HEK293 (cell line): ENCODE measurements at regions not wholly inside any gene's neighbourhood (a gene's known extent, or its start where the extent isn't known, plus 50 kb on each side); places are given as distances from the start of the nearest gene placed in this dataset.

ENCODE experiments used
- BCL11B ChIP-seq: fragments of 450-650 bp; formaldehyde crosslinking; IDR thresholded peaks from 2 replicates; pipeline ENCODE4 v1.5.1; 2016; ENCODE audit warnings: low read depth, missing biosample characterization, missing genetic modification characterization
- FEZF1 ChIP-seq: fragments of 450-650 bp; formaldehyde crosslinking; IDR thresholded peaks from 2 replicates; pipeline ENCODE4 v1.5.1; 2016; ENCODE audit warnings: missing biosample characterization, missing genetic modification characterization
- KLF1 ChIP-seq: fragments of 450-650 bp; formaldehyde crosslinking; IDR thresholded peaks from 2 replicates; pipeline ENCODE4 v1.5.1; 2016; ENCODE audit warnings: missing biosample characterization, missing genetic modification characterization
- KLF7 ChIP-seq: fragments of 450-650 bp; formaldehyde crosslinking; IDR thresholded peaks from 2 replicates; pipeline ENCODE4 v1.5.1; 2016; ENCODE audit warnings: missing biosample characterization, missing genetic modification characterization, borderline replicate concordance
- MYNN ChIP-seq: fragments of 450-650 bp; formaldehyde crosslinking; IDR thresholded peaks from 2 replicates; pipeline ENCODE4 v1.5.1; 2016; ENCODE audit warnings: missing biosample characterization, missing genetic modification characterization, borderline replicate concordance
- MZF1 ChIP-seq: fragments of 450-650 bp; formaldehyde crosslinking; IDR thresholded peaks from 2 replicates; pipeline ENCODE4 v1.5.1; 2017; ENCODE audit warnings: missing biosample characterization, missing genetic modification characterization, borderline replicate concordance
- SCRT1 ChIP-seq: fragments of 450-650 bp; formaldehyde crosslinking; IDR thresholded peaks from 2 replicates; pipeline ENCODE4 v1.5.1; 2016; ENCODE audit warnings: missing biosample characterization, missing genetic modification characterization, borderline replicate concordance
- SETDB1 ChIP-seq: IDR thresholded peaks from one replicate; pipeline ENCODE4 v1.6.1; 2017; ENCODE audit warnings: mild to moderate bottlenecking, low read length, moderate library complexity, mixed read lengths; ENCODE audit not compliant: insufficient read length
- SP3 ChIP-seq: fragments of 450-650 bp; formaldehyde crosslinking; IDR thresholded peaks from 2 replicates; pipeline ENCODE4 v1.5.1; 2016; ENCODE audit warnings: missing biosample characterization, missing genetic modification characterization
- ZNF221 ChIP-seq: fragments of 450-650 bp; formaldehyde crosslinking; IDR thresholded peaks from 2 replicates; pipeline ENCODE4 v1.5.1; 2017; ENCODE audit warnings: missing biosample characterization, missing genetic modification characterization, borderline replicate concordance
- ZNF548 ChIP-seq: fragments of 450-650 bp; formaldehyde crosslinking; IDR thresholded peaks from 2 replicates; pipeline ENCODE4 v1.5.1; 2016; ENCODE audit warnings: missing biosample characterization, missing genetic modification characterization
- ZNF558 ChIP-seq: fragments of 450-650 bp; formaldehyde crosslinking; IDR thresholded peaks from 2 replicates; pipeline ENCODE4 v1.5.1; 2016; ENCODE audit warnings: missing biosample characterization, missing genetic modification characterization
- ZNF560 ChIP-seq: fragments of 450-650 bp; formaldehyde crosslinking; IDR thresholded peaks from 2 replicates; pipeline ENCODE4 v1.5.1; 2017; ENCODE audit warnings: missing biosample characterization, missing genetic modification characterization, borderline replicate concordance
- ZNF585B ChIP-seq: fragments of 450-650 bp; formaldehyde crosslinking; IDR thresholded peaks from 2 replicates; pipeline ENCODE4 v1.5.1; 2016; ENCODE audit warnings: missing biosample characterization, missing genetic modification characterization
- ZNF701 ChIP-seq: fragments of 450-650 bp; formaldehyde crosslinking; IDR thresholded peaks from 2 replicates; pipeline ENCODE4 v1.5.1; 2016; ENCODE audit warnings: missing biosample characterization, missing genetic modification characterization
- ZNF785 ChIP-seq: fragments of 450-650 bp; formaldehyde crosslinking; IDR thresholded peaks from 2 replicates; pipeline ENCODE4 v1.5.1; 2016; ENCODE audit warnings: missing biosample characterization, missing genetic modification characterization
- ZSCAN30 ChIP-seq: fragments of 450-650 bp; IDR thresholded peaks from 2 replicates; pipeline ENCODE4 v1.5.1; 2018; ENCODE audit warnings: missing biosample characterization, mild to moderate bottlenecking, missing genetic modification characterization, moderate library complexity
- TF ChIP-seq, protein P1 (sequence below): fragments of 450-650 bp; IDR thresholded peaks from 2 replicates; pipeline ENCODE4 v1.5.1; 2018; ENCODE audit warnings: missing biosample characterization, mild to moderate bottlenecking, missing genetic modification characterization
- TF ChIP-seq, protein P2 (sequence below): fragments of 450-650 bp; formaldehyde crosslinking; IDR thresholded peaks from 2 replicates; pipeline ENCODE4 v1.5.1; 2016; ENCODE audit warnings: missing biosample characterization, missing genetic modification characterization
- TF ChIP-seq, protein P3 (sequence below): fragments of 450-650 bp; formaldehyde crosslinking; IDR thresholded peaks from 2 replicates; pipeline ENCODE4 v1.5.1; 2016; ENCODE audit warnings: missing biosample characterization, missing genetic modification characterization
- TF ChIP-seq, protein P4 (sequence below): fragments of 450-650 bp; formaldehyde crosslinking; IDR thresholded peaks from 2 replicates; pipeline ENCODE4 v1.5.1; 2017; ENCODE audit warnings: missing biosample characterization, missing genetic modification characterization
- TF ChIP-seq, protein P5 (sequence below): fragments of 450-650 bp; formaldehyde crosslinking; IDR thresholded peaks from 2 replicates; pipeline ENCODE4 v1.5.1; 2016; ENCODE audit warnings: missing biosample characterization, missing genetic modification characterization

DNA sequence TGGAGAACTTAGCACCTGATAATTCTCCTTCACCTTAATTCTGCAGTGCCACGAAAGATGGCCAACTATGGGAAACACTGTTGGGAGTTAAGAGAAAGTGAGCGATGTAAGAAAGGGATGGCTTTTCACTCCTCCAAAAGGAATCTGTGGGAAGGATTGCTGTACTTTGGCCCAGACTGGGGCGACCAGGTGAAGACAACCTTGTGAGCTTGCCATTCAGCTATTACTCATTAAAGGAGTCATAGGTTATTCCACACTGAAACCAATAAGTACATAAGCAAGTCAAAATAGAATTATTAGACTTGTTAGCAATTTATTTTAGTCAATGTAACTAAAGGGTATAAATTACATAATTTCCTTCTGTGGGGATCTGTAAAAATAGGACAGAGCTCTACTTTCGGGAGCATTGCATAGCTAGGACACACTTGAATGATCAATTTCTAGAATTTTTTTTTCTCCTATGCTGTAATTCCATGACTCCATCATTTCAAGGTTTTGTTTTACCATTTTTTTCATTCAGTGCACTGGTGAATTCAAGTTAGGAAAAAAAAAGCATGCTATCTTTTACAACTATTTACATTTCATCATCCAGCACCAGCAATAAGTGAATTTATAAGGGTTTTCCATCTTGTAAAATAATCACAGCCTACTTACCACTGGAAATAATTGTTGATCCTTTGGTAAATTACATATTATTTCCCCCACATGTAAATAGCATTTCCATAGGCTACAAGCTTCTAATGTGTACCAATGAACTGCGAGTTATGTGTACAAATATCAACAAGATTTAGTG, 231.7 kb downstream of the SIM1 start (continued):
- TF ChIP-seq ZNF785 = no peak
- no peak for TF ChIP-seq ZNF701 (tag by site-specific recombination)
- TF ChIP-seq, protein P1, sequence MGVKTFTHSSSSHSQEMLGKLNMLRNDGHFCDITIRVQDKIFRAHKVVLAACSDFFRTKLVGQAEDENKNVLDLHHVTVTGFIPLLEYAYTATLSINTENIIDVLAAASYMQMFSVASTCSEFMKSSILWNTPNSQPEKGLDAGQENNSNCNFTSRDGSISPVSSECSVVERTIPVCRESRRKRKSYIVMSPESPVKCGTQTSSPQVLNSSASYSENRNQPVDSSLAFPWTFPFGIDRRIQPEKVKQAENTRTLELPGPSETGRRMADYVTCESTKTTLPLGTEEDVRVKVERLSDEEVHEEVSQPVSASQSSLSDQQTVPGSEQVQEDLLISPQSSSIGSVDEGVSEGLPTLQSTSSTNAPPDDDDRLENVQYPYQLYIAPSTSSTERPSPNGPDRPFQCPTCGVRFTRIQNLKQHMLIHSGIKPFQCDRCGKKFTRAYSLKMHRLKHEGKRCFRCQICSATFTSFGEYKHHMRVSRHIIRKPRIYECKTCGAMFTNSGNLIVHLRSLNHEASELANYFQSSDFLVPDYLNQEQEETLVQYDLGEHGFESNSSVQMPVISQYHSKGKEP (tag by site-specific recombination) = 0 out of 2 replicates have a peak, but pooled peaks have one; percentile 44
- TF ChIP-seq ZNF560 (tag by site-specific recombination) = no peak
- TF ChIP-seq, protein P2, sequence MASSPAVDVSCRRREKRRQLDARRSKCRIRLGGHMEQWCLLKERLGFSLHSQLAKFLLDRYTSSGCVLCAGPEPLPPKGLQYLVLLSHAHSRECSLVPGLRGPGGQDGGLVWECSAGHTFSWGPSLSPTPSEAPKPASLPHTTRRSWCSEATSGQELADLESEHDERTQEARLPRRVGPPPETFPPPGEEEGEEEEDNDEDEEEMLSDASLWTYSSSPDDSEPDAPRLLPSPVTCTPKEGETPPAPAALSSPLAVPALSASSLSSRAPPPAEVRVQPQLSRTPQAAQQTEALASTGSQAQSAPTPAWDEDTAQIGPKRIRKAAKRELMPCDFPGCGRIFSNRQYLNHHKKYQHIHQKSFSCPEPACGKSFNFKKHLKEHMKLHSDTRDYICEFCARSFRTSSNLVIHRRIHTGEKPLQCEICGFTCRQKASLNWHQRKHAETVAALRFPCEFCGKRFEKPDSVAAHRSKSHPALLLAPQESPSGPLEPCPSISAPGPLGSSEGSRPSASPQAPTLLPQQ (tag by site-specific recombination) = no peak
- no peak for TF ChIP-seq MYNN (tag by site-specific recombination)
- TF ChIP-seq ZNF585B (tag by site-specific recombination) = no peak
- TF ChIP-seq, protein P3, sequence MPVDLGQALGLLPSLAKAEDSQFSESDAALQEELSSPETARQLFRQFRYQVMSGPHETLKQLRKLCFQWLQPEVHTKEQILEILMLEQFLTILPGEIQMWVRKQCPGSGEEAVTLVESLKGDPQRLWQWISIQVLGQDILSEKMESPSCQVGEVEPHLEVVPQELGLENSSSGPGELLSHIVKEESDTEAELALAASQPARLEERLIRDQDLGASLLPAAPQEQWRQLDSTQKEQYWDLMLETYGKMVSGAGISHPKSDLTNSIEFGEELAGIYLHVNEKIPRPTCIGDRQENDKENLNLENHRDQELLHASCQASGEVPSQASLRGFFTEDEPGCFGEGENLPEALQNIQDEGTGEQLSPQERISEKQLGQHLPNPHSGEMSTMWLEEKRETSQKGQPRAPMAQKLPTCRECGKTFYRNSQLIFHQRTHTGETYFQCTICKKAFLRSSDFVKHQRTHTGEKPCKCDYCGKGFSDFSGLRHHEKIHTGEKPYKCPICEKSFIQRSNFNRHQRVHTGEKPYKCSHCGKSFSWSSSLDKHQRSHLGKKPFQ (tag by site-specific recombination) = no peak
- TF ChIP-seq, protein P4, sequence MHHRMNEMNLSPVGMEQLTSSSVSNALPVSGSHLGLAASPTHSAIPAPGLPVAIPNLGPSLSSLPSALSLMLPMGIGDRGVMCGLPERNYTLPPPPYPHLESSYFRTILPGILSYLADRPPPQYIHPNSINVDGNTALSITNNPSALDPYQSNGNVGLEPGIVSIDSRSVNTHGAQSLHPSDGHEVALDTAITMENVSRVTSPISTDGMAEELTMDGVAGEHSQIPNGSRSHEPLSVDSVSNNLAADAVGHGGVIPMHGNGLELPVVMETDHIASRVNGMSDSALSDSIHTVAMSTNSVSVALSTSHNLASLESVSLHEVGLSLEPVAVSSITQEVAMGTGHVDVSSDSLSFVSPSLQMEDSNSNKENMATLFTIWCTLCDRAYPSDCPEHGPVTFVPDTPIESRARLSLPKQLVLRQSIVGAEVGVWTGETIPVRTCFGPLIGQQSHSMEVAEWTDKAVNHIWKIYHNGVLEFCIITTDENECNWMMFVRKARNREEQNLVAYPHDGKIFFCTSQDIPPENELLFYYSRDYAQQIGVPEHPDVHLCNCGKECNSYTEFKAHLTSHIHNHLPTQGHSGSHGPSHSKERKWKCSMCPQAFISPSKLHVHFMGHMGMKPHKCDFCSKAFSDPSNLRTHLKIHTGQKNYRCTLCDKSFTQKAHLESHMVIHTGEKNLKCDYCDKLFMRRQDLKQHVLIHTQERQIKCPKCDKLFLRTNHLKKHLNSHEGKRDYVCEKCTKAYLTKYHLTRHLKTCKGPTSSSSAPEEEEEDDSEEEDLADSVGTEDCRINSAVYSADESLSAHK = peak; percentile 45; the same call in 1 of the 2 replicates
- no peak for TF ChIP-seq SP3
- TF ChIP-seq ZSCAN30 = no peak
- no peak for TF ChIP-seq SETDB1
- no peak for TF ChIP-seq KLF7 (tag by site-specific recombination)
- no peak for TF ChIP-seq KLF1 (tag by site-specific recombination)
- TF ChIP-seq ZNF548 = no peak
- TF ChIP-seq FEZF1 (tag by site-specific recombination) = peak; percentile 42; the same call in 1 of the 2 replicates
- TF ChIP-seq BCL11B (tag by site-specific recombination) = no peak
- no peak for TF ChIP-seq SCRT1
- TF ChIP-seq MZF1 = peak; percentile 11; the same call in 1 of the 2 replicates
- TF ChIP-seq, protein P5, sequence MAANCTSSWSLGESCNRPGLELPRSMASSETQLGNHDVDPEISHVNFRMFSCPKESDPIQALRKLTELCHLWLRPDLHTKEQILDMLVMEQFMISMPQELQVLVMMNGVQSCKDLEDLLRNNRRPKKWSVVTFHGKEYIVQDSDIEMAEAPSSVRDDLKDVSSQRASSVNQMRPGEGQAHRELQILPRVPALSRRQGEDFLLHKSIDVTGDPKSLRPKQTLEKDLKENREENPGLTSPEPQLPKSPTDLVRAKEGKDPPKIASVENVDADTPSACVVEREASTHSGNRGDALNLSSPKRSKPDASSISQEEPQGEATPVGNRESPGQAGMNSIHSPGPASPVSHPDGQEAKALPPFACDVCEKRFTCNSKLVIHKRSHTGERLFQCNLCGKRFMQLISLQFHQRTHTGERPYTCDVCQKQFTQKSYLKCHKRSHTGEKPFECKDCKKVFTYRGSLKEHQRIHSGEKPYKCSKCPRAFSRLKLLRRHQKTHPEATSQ (tag by site-specific recombination) = no peak
- no peak for TF ChIP-seq ZNF221
- TF ChIP-seq ZNF558 (tag by site-specific recombination) = no peak
